Endometrial microvascular endothelial cells (primary cell): ENCODE measurements at regions not wholly inside any gene's neighbourhood (a gene's known extent, or its start where the extent isn't known, plus 50 kb on each side); places are given as distances from the start of the nearest gene placed in this dataset.

Experiments
- in situ Hi-C: cut with HindIII; loops from 2 replicates; pipeline ENCODE4 v1.10.0; 2017; ENCODE audit warnings: low sequenced_read_pairs, low pct_unique_long_range_greater_than_20kb; ENCODE audit errors: inconsistent ontology term

GRCh38 chr7:45998506-45998905, 77.4 kb upstream of the IGFBP3 start:
- in situ Hi-C loops, result no loop called here

- in situ Hi-C loops, result no loop called here
Measured at GRCh38 chr7:45993621-45994020, 72.5 kb upstream of the IGFBP3 start.

GRCh38 chr7:45992826-45993225, 71.8 kb upstream of the IGFBP3 start:
- in situ Hi-C loops, result no loop called here

GRCh38 chr7:45990276-45990675, 69.2 kb upstream of the IGFBP3 start:
- in situ Hi-C loops, result no loop called here

- in situ Hi-C loops, result no loop called here
Measured at GRCh38 chr7:45988405-45989057, 67.5 kb upstream of the IGFBP3 start.

- in situ Hi-C loops, result no loop called here
Measured at GRCh38 chr7:45987521-45988290, 66.6 kb upstream of the IGFBP3 start.

GRCh38 chr7:45986355-45987298, 65.6 kb upstream of the IGFBP3 start:
- in situ Hi-C loops, result no loop called here

GRCh38 chr7:45985902-45986301, 64.8 kb upstream of the IGFBP3 start:
- in situ Hi-C loops, result no loop called here

GRCh38 chr7:45984386-45985295, 63.6 kb upstream of the IGFBP3 start:
- in situ Hi-C loops, result no loop called here

GRCh38 chr7:45983720-45984255, 62.7 kb upstream of the IGFBP3 start:
- in situ Hi-C loops, result no loop called here

- in situ Hi-C loops, result no loop called here
Measured at GRCh38 chr7:45982907-45983719, 62.0 kb upstream of the IGFBP3 start.

- in situ Hi-C loops, result no loop called here
Measured at GRCh38 chr7:45982132-45982531, 61.1 kb upstream of the IGFBP3 start.

GRCh38 chr7:45980973-45981372, 59.9 kb upstream of the IGFBP3 start:
- in situ Hi-C loops, result no loop called here

- in situ Hi-C loops, result no loop called here
Measured at GRCh38 chr7:45980181-45980905, 59.3 kb upstream of the IGFBP3 start.

GRCh38 chr7:45979275-45980180, 58.5 kb upstream of the IGFBP3 start:
- in situ Hi-C loops, result no loop called here

- in situ Hi-C loops, result no loop called here
Measured at GRCh38 chr7:45978731-45979211, 57.7 kb upstream of the IGFBP3 start.
